GM18520 (cell line): ENCODE measurements at regions not wholly inside any gene's neighbourhood (a gene's known extent, or its start where the extent isn't known, plus 50 kb on each side); places are given as distances from the start of the nearest gene placed in this dataset.
"Not testable (repeated sequence)": the region's sequence is repeated elsewhere in the genome, so short reads cannot be mapped to it uniquely, and the experiment has no call there.

ENCODE experiments used
- ATAC-seq: cut with Tn5 transposase; IDR thresholded peaks from one replicate; pipeline ENCODE4 v1.9.1; 2021; ENCODE audit not compliant: unreplicated experiment

DNA sequence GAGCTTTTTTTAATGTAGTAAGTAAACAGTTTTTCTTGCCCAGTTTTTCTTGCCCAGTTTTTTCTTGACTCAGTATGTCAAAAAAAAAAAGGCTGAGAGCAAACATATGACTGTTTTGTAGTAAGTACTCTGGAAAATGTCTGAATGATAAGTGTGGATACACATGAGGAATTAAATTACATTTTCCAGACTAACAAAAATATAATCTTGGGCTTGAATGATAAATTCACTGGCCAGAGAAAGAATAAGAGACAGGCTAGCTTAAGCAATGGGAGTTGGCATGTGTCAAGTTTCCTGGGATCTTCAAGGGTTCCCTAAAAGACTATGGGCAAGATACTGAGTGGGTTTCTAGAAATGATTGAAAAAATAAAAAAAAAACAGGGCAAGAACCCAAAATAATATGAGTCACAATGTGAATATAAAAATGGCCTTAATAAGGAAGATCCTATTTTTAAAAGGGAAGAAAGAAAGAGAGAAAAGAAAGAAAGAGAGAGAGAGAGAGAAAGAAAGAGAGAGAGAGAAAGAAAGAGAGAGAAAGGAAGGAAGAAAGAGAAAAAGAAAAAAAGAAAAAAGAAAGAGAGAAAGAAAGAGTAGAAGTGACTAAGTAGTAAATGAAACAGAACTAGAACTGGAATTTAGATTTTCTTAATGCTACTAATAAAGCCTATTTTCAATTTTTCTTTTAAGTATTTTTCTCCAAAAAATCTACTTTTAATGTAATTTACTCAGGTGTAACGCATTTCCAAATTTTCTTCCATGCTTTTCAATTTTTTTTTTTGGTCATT, 60.2 kb downstream of the TFPI2 start:
- ATAC-seq, result no peak

- ATAC-seq, result peak; percentile 87
These were observed 62.3 kb downstream of the TFPI2 start for GRCh38 chr7:93828260-93828659.

GRCh38 chr7:93823621-93824020, 66.9 kb downstream of the TFPI2 start:
- no peak for ATAC-seq

- no peak for ATAC-seq
These were observed 69.1 kb downstream of the TFPI2 start for GRCh38 chr7:93821463-93821862.

- ATAC-seq, result no peak
These were observed 70.9 kb downstream of the TFPI2 start for GRCh38 chr7:93819699-93820098.

- ATAC-seq, result no peak
These were observed 73.0 kb downstream of the TFPI2 start for GRCh38 chr7:93817526-93817925.

DNA sequence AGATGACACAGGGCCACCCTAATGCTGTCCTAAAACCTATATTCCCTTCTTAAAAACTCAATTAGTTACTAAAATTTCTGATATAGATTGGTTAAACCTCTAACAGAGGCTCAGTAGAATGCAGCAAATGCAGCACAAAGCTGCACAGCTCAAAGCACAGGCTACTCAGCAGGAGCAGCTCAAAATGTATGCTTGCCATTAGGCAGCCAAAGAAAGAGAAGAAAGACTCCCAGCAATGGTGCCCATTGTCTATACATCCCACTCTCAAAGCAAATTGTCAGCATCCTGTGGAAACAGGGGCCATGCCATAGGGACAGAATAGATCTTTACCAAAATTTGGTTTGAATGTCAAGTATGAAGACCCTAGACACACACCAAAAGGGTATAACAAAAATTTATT, 73.5 kb downstream of the TFPI2 start:
- ATAC-seq, result no peak

DNA sequence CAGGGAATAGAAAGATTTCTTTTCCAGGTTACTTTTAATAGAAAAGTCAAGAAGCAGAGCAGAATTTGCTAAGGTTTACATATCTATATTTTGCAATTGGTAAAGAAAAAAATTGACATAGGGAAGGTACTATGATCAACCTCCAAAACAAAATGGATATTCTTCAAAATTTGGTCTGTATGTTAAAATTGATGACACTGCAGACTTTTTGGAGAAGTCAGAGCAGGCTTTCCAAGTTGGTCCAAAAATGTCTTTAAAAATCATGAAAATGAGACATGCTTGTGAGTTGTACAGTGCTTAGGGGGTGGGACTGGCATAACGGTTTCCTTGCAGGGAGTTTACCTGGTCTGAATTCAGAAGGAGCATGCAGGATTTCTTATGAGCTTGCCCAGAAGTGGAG, 77.0 kb downstream of the TFPI2 start:
- ATAC-seq, result no peak

DNA sequence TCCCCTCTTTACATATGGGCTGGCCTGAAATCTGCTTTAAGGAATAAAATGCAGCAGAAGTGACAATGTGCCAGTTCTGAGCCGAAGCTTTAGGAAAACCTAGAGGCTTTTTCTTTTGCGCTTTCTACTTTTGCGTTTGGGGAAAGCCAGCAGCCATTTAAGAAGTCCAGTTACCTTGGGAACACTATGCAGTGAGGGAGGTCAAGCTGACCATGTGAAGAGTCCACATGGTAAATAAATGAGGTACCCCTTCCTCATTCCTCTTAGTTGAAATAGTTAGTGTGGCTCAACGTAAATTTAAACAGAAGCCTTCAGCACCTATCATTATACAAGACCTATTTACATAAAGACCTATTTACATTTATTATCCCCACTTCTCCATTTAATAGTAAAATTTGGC, 78.5 kb downstream of the TFPI2 start:
- no peak for ATAC-seq

DNA sequence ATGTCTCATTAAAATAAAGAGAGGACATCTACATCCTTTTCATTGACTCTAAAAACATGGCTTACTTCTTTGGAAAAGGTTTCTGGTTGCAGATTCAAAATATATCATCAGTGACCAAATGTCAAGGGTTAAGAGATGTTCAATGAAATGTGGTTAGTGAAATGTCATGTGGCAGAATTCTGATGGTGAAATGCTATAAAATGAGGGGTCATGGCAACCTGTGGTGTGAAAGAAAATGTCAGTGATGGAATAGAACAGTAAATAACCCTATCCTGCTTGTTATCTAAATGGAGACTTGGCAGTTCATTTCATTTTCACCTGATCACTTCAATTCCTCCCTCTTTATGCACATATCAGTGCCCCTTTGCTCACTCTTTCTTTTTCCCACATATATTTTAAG, 79.4 kb downstream of the TFPI2 start:
- ATAC-seq, result no peak

GRCh38 chr7:93810561-93810960, 80.0 kb downstream of the TFPI2 start:
- ATAC-seq, result no peak

DNA sequence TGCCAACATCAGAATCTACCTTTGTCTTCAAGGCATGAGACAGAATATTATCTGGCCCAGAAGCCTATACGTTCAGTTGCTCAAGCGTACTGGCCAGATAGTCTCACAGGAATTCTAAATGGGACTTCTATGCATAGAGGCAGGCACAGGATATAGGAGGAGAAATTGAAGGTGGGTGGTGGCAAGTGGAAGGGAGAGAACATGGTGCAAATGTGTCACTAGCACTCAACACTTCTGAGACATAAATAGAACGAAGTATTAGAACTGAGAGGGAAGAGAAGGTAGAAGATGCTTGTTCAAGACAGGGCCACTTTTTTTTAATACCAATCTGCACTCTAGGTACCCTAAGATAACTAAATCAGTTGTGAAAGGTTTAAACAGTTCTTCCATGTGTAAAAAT, 85.8 kb downstream of the TFPI2 start:
- no peak for ATAC-seq

DNA sequence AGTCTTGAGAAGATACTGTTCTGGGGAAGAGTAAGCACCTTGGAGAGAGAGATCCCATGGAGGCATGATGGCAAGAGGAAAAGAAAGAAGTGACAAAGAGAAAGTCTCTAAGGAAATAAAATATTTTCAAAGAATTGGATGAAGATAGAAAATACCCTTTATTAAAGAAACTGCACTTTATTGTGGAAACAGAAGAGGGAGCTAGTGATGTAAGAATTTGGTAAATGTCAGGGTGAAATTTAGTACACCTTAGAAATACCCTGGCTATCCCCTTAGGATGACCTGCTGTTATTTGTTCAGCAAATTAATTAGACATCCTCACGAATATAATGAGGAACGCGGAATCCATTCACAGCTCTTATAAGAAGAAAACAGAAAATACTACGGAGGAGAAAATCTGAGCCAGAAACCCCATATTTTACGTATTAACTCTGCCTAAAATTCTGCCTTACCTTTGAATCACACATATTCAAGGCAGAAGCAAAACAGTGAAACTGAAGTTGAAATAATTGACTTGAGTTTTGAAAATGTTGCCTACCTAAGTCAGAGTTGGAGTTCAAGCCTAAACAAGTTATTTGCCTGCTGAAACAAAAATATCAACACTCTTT, 90.7 kb downstream of the TFPI2 start:
- no peak for ATAC-seq

DNA sequence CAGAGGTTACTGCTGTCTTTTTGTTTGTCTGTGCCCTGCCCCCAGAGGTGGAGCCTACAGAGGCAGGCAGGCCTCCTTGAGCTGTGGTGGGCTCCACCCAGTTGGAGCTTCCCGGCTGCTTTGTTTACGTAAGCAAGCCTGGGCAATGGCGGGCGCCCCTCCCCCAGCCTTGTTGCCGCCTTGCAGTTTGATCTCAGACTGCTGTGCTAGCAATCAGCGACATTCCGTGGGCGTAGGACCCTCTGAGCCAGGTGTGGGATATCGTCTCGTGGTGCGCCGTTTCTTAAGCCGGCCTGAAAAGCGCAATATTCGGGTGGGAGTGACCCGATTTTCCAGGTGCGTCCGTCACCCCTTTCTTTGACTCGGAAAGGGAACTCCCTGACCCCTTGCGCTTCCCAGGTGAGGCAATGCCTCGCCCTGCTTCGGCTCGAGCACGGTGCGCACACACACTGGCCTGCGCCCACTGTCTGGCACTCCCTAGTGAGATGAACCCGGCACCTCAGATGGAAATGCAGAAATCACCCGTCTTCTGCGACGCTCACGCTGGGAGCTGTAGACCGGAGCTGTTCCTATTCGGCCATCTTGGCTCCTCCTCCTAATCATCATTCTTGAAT, 97.4 kb downstream of the TFPI2 start:
- not testable (repeated sequence) for ATAC-seq

DNA sequence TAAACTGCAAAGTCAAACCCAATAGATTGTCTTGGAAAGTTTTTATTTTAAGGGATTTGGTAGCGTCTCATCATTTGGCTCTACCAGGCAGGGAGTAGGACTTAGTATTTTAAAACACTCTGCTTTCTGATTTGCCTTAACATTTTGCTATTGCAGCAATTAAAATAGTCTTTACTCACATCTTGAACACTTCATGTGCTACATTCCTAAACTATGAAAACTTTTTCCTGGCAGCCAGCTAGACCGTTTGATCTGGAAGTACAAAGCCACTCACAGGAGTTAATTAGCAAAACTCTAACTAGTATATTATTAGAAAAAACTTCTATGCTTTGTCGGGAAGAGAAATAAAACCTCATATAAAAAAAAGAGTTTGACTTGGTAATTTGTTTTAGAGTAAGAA, 111.4 kb downstream of the TFPI2 start:
- ATAC-seq, result no peak

DNA sequence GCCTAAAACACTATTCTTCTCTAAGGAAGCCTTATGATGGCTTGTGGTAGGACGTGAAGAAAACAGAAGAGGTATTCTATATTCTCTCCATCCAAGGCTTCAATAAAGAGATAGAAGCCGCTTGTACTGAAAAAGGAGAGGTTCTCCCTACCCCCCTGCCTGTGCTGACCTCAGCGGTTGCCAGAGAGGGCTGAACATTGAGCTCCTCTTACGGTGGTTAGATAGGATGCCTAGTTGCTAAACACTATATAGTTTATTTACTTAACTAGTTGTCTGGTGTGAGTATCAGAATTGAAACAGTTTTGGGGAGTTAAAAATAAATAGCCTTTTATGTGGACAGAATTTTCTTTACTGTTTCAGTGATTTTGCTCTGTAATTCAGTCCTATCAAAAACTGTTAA, 112.2 kb downstream of the TFPI2 start:
- ATAC-seq, result no peak

GRCh38 chr7:93773446-93773845, 117.1 kb downstream of the TFPI2 start:
- ATAC-seq, result no peak

DNA sequence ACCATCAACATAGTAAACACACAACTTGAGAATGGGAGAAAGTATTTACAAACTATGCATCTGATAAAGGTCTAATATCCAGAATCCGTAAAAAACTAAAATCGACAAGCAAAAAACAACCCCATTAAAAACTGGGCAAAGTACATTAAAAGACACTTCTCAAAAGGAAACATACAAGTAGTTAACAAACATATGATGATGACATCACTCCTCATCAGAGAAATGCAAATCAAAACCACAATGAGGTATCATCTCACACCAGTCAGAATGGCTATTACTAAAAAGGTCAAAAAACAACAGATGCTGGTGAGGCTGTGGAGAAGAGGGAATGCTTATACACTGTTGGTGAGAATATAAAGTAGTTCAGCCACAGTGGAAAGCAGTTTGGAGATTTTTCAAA, 125.1 kb downstream of the TFPI2 start:
- peak; percentile 55 for ATAC-seq

GRCh38 chr7:93758631-93759030, 131.9 kb downstream of the TFPI2 start:
- ATAC-seq, result no peak

DNA sequence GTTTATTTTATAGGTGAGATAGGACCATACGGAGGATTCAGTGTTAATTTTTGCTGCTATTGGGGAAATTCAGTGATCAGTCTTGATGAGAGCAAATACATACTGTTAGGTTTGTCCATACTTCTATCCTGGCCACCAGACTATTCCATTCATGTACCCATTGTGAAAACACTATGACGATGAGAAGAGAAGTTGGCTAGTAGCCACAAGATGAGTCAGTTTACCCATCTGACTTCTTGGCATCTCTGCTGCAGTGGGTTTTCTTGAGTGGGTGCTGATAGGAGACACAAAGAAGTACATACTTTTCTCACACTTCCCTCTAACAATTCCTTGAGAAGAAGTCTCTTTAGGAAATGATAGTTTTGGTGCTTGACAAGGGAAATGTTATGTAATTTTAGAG, 133.1 kb downstream of the TFPI2 start:
- ATAC-seq, result no peak

GRCh38 chr7:93756890-93757289, 133.7 kb downstream of the TFPI2 start:
- ATAC-seq, result no peak

DNA sequence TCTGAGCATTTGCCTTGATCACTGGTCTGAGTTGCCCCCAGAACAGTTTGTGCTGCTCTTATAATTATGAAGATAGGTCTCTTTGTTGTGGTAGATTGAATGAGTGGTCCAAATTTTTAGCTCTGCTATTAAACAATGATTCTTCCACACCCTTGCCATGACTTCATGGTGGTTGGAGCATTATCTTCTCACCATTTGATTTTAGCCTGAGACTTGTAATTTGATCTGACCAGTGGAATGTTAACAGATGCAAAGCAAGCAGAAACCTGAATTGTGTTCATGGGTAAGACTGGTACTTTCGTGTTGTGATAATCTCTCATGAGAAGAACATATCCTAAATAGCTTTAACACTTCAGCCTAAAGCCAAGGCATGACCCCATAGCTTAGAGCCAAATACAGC, 139.1 kb downstream of the TFPI2 start:
- ATAC-seq, result no peak
